Heart left ventricle (tissue), 16 donors: ENCODE measurements at regions not wholly inside any gene's neighbourhood (a gene's known extent, or its start where the extent isn't known, plus 50 kb on each side); places are given as distances from the start of the nearest gene placed in this dataset.
"Not testable (repeated sequence)": the region's sequence is repeated elsewhere in the genome, so short reads cannot be mapped to it uniquely, and the experiment has no call there.

Experiments
- ATAC-seq, 4 donors: fragments of 200-7000 bp; cut with Tn5 transposase; one replicate each; pipeline ENCODE4 v1.9.1; 2020 to 2022; ENCODE audit warnings: moderate library complexity in 4 of 4, mild to moderate bottlenecking in 3 of 4, moderate number of reproducible peaks in 1 of 4
- DNase-seq, 5 donors: peaks; one replicate each; pipeline ENCODE4 v3.0.0-alpha.2; 2020
- H3K27ac ChIP-seq, 12 donors: fragments of 200-600 bp; sonication (generic) in 4 of 12; one replicate each; pipeline versions ENCODE4 v1.5.0 to v1.8.0; 2016 to 2022; ENCODE audit warnings: mild to moderate bottlenecking in 2 of 12
- H3K27me3 ChIP-seq, 9 donors: fragments of 200-600 bp; sonication (generic) in 2 of 9; one replicate each; pipeline versions ENCODE4 v1.5.1 to v1.8.0; 2016 to 2022; ENCODE audit warnings: mild to moderate bottlenecking in 3 of 9
- H3K36me3 ChIP-seq, 9 donors: fragments of 200-600 bp; sonication (generic) in 2 of 9; one replicate each; pipeline versions ENCODE4 v1.5.0 to v1.8.0; 2018 to 2022; ENCODE audit warnings: mild to moderate bottlenecking in 2 of 9
- H3K4me1 ChIP-seq, 12 donors: fragments of 200-600 bp; sonication (generic) in 4 of 12; one replicate each; pipeline versions ENCODE4 v1.5.0 to v1.8.0; 2016 to 2022; ENCODE audit warnings: mild to moderate bottlenecking in 3 of 12
- H3K4me3 ChIP-seq, 12 donors: fragments of 200-600 bp; sonication (generic) in 4 of 12; one replicate each; pipeline versions ENCODE4 v1.5.0 to v1.8.0; 2017 to 2022; ENCODE audit warnings: mild to moderate bottlenecking in 9 of 12, moderate library complexity in 4 of 12
- H3K9me3 ChIP-seq, 12 donors: fragments of 200-600 bp; sonication (generic) in 4 of 12; one replicate each; pipeline versions ENCODE4 v1.5.0 to v1.8.0; 2016 to 2022; ENCODE audit warnings: mild to moderate bottlenecking in 1 of 12
- POLR2A ChIP-seq, 2 donors: fragments of 450-650 bp; IDR thresholded peaks; one replicate each; pipeline ENCODE4 v1.6.1; 2017; ENCODE audit warnings: antibody characterized with exemption in 2 of 2, mild to moderate bottlenecking in 2 of 2, moderate library complexity in 2 of 2
- WGBS, 4 donors: extraction: QIAGEN DNeasy Blood & Tissue Kit in 2 of 4; methylation state at CpG; one replicate each; pipeline versions ENCODE4 v1.1.5 to v1.1.7; 2013 to 2018; 5-methylcytosine and 5-hydroxymethylcytosine counted together
- intact Hi-C, 10 donors: fragments of 100-400 bp; cut with DNase I; formaldehyde crosslinking; loops; one replicate each; pipeline versions ENCODE4 v1.11.1 to v1.14.2; 2022
- TF ChIP-seq, protein P1 (sequence below), 12 donors: fragments of 200-600 bp; sonication (generic) in 4 of 12; IDR thresholded peaks; one replicate each; pipeline versions ENCODE4 v1.5.0 to v1.8.0; 2018 to 2022; ENCODE audit warnings: antibody characterized with exemption in 12 of 12, mild to moderate bottlenecking in 5 of 12
- donor health status: ischemic (EF 13 %, LVEDD 7.1; RV severe dilation, severe dysfunction).
- donor health status: healthy with polysubstance abuse.
- donor health status: DM: no; HTN: yes; CAD: no.
- donor health status: DM: no; HTN: no; CAD: no.
- donor health status: ischemic (EF 25% LVEDD 6.9; RV normal size, moderate dysfunction).
- donor health status: ischemic (EF 25% LVEDD 5.7; RV mildly dilated, moderate dysfunction).
- donor health status: healthy.
- donor health status: DM: yes; HTN: yes; CAD: no.
- donor health status: ischemic (EF 35%, LVEDD 5.7; RV mildly dilated, moderate dysfunction).
- donor health status: nonischemic (EF 11% LVEDD 7.7; RV severe dilation, severe dysfunction).
- donor health status: DM: yes; HTN: yes; CAD: no.
- donor health status: PGD.
- donor health status: ischemic (EF 29% LVEDD 5.4; RV normal size, mild dysfunction).
- donor health status: nonischemic (EF 23%, LVEDD 6.1; RV moderate dilation, normal function).

DNA sequence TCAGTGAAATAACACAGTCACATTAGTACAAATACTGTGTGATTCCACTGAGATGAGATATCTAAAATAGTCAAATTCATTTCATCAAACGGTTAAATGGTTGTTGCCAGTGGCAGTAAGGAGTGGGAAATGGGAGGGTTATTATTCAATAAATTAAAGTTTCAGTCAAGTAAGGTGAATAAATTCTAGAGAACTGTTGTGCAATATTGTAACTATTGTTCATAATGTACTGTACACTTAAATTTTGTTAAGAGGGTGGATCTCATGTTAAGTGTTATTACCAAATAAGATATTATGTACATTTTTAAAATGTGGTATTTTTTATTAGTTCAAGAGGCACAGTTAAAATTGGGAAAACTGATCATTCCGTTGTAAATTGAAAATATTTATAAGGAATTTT is 463.3 kb upstream of the BRINP3 start:
- DNase-seq (no peak), ATAC-seq (no peak)
- Histone ChIP-seq H3K4me3 (no peak overlapping the region), H3K36me3 (no peaks in the 10 kb centered on the region), H3K4me1 (no peaks in the 10 kb centered on the region), H3K9me3 (no peaks in the 10 kb centered on the region), H3K27ac (no peak overlapping the region), H3K27me3 (no peaks in the 10 kb centered on the region)
- intact Hi-C loops = no loop called here
- no peak for TF ChIP-seq POLR2A (IDR thresholded peaks at IDR 0.05)
- TF ChIP-seq, protein P1, sequence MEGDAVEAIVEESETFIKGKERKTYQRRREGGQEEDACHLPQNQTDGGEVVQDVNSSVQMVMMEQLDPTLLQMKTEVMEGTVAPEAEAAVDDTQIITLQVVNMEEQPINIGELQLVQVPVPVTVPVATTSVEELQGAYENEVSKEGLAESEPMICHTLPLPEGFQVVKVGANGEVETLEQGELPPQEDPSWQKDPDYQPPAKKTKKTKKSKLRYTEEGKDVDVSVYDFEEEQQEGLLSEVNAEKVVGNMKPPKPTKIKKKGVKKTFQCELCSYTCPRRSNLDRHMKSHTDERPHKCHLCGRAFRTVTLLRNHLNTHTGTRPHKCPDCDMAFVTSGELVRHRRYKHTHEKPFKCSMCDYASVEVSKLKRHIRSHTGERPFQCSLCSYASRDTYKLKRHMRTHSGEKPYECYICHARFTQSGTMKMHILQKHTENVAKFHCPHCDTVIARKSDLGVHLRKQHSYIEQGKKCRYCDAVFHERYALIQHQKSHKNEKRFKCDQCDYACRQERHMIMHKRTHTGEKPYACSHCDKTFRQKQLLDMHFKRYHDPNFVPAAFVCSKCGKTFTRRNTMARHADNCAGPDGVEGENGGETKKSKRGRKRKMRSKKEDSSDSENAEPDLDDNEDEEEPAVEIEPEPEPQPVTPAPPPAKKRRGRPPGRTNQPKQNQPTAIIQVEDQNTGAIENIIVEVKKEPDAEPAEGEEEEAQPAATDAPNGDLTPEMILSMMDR (IDR thresholded peaks at IDR 0.05) = no peak
- 70 to 87% (median 82%) methylated on average over 2 of the region's 2 CpGs for WGBS, 4 donors

DNA sequence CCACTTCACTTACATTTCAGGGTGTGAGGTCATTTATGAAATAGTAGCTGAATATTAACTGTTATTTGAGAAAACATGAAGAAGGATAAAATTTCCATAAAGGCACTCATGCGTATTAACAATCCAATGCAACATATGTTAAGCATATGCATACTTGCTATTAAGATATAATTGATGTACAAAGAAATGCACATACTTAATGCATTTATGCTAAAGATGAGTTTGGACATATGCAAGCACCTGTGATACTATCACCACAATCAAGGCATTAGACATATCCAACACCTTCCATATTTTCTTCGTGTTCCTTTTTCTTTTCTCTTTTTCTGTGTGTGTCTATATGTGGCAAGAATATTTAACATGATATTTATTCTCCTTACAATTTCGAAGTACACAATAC is 464.8 kb upstream of the BRINP3 start:
- Histone ChIP-seq H3K4me3 (no peak overlapping the region), H3K9me3 (peaks cover 0 to under 1% (median 0%) of the 10 kb centered on the region in 12 donors), H3K27me3 (no peaks in the 10 kb centered on the region), H3K36me3 (no peaks in the 10 kb centered on the region), H3K4me1 (no peaks in the 10 kb centered on the region), H3K27ac (no peak overlapping the region)
- WGBS, 4 donors = 67 to 79% (median 76%) methylated on average over 3 of the region's 3 CpGs
- intact Hi-C loops = no loop called here
- ATAC-seq = no peak
- no peak for DNase-seq
- TF ChIP-seq, protein P1 (IDR thresholded peaks at IDR 0.05) = no peak
- no peak for TF ChIP-seq POLR2A (IDR thresholded peaks at IDR 0.05)

DNA sequence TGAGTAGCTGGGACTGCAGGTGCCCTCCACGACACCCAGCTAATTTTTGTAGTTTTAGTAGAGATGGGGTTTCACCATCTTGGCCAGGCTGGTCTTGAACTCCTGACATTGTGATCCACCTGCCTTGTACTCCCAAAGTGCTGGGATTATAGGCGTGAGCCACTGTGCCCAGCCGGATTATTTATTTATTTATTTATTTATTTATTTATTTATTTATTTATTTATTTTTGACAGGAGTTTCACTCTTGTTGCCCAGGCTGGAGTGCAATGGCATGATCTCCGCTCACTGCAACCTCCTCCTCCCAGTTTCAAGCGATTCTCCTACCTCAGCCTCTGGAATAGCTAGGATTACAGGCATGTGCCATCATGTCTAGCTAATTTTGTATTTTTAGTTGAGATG is 466.1 kb upstream of the BRINP3 start:
- H3K27ac ChIP-seq, H3K9me3 ChIP-seq, H3K4me1 ChIP-seq, ATAC-seq, H3K36me3 ChIP-seq, H3K4me3 ChIP-seq, H3K27me3 ChIP-seq, intact Hi-C loops, DNase-seq: not testable (repeated sequence)
- WGBS, 4 donors = 86 to 89% (median 88%) methylated on average over 5 of the region's 5 CpGs

DNA sequence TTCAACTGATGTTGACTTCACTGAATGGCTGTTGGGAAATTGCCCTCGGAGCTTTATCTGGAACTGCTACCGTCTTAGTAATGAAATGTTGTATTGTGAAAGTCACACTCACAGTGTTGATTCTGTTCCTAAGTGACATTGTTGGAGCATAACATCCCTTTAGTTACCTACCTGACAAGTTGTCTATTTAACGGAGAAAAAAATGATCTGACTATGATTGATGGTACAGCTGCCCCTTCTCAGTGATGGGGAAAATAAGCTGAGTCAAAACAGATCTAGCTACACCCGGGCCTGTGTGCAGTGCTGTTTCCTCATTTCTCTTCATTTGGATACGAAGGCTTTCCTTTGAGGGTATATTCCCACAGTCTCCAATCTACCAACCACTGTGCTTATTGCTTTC is 472.3 kb upstream of the BRINP3 start:
- Histone ChIP-seq H3K27ac (no peak overlapping the region), H3K27me3 (no peaks in the 10 kb centered on the region), H3K9me3 (peaks cover 0 to 3% (median 0%) of the 10 kb centered on the region in 12 donors), H3K4me3 (no peak overlapping the region), H3K4me1 (no peaks in the 10 kb centered on the region), H3K36me3 (no peaks in the 10 kb centered on the region)
- intact Hi-C loops = no loop called here
- DNase-seq (no peak), ATAC-seq (no peak)
- no peak for TF ChIP-seq POLR2A (IDR thresholded peaks at IDR 0.05)
- TF ChIP-seq, protein P1 (IDR thresholded peaks at IDR 0.05) = no peak
- WGBS, 4 donors = 63 to 76% (median 68%) methylated on average over 5 of the region's 5 CpGs

DNA sequence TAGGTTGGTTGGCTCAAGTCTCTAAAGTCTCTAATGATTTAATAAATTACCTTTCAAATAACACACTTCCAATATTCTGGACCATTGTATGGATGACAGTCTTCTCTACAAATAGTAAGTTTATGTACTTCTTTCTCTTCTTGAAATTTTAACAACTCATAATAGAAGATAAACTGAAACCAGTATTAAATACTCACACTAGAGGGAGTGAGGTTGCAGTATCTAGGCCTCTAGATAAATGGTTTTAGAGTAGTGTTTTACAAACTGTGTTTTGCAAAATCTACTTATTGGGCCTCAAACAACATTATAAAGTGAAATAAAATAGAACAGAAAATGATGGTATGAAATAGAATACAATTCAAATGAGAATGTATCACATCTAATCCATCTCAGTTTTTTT is 479.9 kb upstream of the BRINP3 start:
- intact Hi-C loops = no loop called here
- H3K27me3 ChIP-seq = no peaks in the 10 kb centered on the region
- TF ChIP-seq POLR2A (IDR thresholded peaks at IDR 0.05) = no peak
- TF ChIP-seq, protein P1 (IDR thresholded peaks at IDR 0.05) = no peak
- peaks cover 0 to 4% (median 0%) of the 10 kb centered on the region in 12 donors for H3K9me3 ChIP-seq
- H3K4me3 ChIP-seq = no peak overlapping the region
- DNase-seq = no peak
- H3K36me3 ChIP-seq = no peaks in the 10 kb centered on the region
- H3K27ac ChIP-seq = no peak overlapping the region
- ATAC-seq = no peak
- no peaks in the 10 kb centered on the region for H3K4me1 ChIP-seq
